ENCODE measurements at regions not wholly inside any gene's neighbourhood (a gene's known extent, or its start where the extent isn't known, plus 50 kb on each side); places are given as distances from the start of the nearest gene placed in this dataset.

DNA sequence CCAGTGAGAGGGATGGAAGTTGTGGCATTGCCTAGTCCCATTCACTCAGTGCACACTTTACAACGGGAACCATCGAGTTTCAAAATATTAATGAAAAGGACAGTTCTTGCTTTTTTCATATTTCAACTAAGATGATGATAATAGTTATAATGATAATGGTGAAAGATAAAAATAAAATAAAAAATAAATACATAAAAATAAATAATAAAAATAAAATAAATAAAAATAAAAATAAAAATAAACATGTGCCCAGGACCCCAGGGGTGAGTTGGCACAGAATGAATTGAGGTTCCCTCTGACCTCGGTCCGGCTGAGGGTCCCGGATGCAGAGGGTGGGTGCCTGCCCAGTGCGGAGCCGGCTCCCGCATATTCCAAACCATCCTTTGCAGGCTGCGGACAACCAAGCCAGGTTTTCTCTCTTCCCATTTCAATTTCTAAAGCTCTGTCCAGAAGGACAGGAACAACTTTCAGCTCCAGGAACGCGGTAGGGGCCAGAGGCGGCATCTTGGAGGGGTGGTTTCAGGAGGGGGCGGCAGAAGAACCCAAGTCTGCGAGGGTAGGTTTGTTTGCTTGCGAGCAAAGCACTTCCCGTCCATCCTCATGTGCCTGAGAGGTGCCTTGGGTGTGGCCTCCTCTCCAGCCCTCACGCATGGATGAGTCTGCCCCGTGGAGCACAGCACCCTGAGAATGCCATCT is 236.8 kb downstream of the DLL1 start:
- no peak for DNase-seq

DNA sequence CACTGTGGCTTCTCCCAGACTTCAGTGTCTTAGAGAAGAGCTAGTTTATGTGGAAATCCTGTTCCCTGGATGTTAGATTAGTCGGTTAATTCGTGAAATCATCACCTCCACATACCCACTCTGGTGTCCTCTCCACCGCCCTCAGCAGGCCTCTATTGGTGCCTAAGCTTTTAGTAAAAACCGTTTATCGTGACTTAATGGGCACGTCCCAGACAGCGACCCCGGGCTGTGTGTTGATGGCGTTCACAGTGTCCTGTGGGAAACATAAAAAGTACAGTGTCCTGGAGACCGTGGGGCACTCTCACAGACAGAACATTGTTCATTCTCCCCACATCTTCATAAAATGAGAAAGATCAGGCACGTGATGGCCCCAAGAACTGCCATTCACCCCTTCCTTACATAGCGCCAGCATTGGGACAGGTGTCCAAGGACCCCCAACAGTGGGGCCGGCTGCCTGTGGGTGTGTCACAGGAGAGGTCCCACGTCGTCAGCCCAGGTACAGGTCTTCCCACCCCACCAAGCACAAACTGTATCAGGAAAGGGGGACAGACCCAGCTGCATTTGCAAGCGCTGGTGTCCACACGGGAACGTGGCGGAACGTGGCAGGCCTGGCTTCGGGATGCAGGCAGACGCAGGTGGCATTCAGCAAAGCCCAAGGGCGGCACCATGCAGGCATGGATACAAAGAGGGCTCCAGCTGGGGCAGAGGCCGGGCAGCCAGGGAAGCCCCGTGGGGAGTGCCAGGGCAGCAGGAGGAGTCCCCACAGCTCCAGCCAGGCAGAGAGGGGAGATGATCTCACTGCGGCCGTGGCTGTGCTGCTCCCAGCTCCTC is 237.7 kb downstream of the DLL1 start:
- no peak for DNase-seq

DNA sequence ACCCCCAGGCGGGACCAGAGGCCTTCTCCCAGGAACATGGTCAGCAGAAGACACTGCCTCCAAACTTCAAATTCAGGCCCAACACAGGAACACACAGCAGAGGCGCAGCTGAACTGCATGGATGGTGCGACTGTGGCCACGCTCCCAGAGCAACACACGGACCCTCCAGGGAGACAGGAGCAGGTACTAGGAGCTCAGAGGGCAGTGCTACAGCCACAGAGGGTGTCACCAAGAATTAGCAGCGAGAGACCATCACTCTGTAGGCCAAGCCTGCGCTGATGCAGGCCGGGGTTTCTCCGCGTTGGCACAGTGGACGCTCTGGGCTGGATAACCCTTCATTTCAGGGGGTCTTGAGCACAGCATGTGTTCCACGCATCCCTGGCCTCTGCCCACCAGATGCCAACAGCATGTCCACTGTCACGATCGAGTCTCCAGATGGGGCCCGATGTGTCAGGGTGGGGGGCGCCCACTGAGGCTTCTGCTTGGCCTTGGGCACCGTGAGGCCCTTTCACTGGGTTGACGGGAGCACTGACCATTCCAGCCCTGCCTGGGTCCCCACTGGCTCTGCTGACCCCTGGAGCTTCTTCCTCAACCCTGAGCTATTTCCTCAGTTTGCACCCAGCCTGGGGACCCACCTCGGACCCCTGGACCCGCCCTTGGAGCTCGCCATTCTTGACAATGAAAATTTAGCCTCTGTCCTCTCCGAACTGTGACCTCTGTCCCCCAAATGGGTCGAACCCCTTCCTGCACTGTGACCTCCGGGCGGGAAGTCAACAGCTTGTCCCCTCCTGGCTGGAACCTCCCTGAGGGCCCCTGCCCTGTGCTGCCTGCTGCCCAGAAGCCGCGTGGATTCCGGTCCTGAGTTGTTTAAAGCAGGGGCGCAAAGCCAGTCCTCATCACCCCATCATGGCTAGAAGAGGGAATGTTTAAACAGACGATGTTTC is 239.4 kb downstream of the DLL1 start:
- DNase-seq = no peak

DNA sequence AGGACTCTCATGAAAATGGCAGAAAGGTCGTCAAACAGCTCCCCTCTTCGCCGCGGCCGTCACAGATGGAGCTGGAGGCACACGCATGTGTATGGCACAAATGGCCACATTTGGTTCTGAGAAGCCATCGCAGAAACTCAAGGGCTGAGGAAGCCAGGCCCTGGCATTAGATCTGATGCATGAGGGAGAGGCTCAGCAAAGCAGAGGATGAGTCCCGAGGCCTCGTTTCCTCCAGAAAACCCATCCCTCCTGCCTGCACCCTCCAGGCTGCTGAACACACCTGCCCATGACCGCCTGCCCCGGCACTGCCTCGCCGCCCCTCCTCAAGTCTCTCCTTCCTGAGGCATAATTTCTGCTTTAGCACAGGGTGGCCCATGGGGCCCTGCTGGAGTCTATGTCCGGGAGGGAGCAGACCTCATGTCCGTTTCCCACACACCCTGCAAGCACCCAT is 240.3 kb downstream of the DLL1 start:
- no peak for DNase-seq

DNA sequence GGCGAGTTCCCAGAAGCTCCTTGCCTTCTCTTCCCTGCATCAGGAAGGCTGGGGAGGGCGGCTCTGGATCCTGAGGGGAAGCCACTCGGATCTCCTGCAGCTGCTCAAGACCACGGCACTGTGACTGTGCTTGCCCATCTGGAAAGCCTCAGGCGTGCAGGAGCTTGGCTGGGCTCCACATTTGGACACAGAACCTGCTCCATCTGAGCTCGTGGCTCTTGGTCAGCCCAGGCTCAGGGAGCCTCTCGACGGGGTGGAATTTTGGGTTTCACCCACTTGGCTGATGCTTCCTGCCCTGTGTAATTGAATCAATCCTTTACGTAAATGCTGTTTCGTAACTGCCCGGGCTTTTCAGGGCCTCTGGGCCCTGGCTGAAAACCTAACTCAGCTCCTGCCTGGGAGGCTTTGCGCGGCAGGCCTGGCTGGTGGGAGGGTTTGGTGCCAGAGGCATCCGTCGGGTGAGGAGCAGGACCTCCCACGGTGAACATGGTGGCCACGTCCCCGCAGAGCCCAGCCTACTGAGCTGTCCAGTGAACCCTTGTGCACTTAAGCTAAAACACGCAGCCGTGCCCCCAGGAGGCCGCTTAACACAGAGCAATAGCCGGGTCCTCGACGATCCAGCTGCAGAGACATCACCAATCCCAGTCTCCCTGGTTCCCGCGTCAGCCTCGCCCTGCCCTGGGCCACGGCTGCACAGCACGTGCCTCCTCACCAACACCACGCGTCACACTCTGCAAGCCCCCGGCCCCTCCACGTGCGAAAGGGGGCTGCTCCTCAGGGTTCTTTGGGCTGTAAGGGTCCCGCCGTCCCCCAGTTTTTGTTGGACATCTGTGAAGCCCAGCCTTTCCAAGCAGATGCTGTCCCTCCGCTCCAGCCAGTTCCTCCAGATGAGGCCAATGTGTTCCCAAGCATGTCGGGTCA is 241.0 kb downstream of the DLL1 start:
- DNase-seq = no peak

DNA sequence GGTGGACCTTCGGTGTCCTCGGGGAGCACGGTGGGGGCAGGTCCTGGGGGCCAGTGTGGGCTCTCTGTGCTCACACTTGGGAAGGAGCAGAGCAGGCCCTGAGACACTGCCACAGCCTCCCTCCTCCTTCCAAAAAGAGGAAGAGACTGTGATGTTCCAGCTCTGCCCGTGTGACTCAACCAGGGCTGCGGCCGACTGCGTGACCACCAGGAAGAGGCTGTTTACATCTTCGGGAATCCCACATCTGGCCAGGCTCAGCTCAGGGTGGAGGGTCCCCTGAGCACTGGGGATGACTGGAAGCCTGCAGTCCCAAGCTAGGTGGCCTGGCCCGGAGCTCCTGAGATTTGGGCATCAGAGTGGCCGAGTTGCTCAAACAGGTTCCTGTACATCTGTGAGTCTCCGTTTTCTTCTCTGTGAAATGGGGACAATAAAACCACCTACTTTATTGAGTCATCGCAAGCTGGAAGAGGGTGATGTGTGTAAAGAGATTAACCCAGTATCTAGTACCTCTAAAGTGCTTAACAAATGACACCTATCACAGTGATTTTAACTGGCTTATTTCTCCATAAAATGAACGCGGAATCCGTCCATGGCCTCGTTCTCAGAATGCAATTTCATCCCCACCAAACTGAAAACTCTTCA is 242.1 kb downstream of the DLL1 start:
- DNase-seq = no peak

DNA sequence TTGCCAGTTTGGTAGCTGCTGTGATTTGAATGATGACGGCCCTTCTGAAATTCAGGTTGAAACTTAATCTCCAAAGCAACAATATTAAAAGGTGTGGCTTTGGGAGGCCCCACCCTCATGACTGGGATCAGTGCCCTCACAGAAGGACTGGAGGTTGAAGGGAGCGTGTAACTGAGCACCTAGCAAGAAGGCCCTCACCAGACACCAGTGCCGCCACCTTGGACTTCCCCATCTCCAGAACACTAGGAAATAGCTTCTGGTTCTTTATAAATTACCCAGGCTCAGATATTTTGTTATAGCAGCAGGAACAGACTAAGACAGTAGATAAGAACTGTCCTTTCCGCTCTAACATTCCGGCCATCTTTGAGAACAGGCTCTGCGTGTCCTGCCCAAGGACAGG is 243.1 kb downstream of the DLL1 start:
- no peak for DNase-seq

DNA sequence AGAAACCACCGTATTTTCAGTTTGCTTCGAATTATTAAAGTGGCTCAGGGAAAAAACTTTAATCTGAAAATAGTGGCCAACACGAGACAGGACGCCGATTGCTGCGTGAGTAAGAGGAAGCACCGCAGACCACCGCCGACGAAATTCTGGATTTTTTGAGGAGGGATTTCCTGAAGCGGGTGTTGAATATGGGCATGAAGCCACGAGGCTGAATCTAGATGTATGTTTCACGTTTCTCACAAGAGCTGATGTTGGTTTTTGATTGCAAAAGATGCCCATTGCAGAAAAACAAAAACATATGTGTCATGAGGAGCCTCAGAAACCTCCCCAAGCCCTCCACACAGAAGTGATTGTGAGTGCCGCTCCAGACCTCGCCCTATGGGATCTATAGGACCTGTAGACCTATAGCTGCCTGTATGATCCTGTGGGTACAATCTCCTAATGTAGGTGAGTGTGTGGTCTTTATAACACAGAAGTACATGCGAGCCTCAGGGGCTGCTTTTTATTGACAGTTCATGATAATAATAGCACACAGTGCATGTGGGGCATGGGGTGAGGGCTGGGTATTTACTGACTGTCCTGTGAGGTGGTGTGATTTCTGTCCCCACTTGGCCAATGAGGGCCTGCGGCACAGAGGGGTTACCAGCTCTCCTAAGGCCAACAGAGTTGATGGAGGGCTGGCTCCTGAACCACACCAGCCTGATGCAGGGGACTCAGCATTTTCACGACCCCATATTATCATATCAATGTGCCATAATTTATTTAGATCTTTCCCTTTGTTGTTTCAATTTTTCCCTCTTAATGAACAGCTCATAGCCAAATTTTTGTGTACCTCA is 243.9 kb downstream of the DLL1 start:
- no peak for DNase-seq

DNA sequence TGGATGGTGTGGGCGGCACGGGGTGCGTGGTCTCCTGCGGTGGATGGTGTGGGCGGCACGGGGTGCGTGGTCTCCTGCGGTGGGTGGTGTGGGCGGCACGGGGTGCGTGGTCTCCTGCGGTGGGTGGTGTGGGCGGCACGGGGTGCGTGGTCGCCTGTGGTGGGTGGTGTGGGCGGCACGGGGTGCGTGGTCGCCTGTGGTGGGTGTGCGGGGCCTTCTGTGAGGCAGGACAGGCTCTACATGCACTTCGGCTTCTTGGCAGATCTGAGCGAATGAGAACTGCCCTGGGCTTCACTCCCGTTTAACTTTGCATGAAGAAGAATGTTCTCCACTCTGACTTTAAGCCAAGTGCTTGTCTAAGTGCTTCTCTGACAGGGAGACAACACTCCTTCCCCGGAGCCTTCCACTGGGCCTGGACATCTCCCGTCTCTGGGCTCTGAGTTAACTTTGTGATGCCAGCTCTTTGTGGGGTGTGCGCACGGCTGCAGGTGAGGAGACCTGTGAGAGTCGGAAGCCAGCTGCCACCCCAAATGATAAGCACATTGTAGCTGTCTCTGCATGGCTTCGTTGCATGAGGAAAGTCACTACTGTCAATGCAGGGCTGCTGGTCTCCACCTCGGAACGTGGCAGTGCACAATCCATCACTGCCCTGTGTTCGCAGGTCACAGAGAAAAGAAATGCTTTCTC is 244.8 kb downstream of the DLL1 start:
- DNase-seq = no peak

DNA sequence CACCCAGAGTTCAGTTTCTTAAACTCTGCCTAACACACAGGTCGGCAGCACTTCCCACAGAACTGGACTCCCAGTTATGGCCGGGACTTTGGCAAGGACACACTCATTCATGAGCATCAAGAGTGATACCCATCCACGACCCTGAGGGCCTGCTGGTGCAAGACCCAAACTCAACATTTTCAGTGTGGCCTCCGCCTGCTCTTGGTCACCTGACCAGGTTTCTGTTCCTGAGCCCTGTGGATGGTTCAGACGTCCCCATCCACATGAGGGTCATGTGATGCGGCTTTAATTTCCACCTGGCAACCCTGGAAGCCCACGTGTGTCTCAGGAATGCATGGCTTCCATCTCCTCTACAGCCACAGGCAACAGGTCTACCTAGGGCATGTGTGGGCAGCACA is 245.3 kb downstream of the DLL1 start:
- DNase-seq = no peak

DNA sequence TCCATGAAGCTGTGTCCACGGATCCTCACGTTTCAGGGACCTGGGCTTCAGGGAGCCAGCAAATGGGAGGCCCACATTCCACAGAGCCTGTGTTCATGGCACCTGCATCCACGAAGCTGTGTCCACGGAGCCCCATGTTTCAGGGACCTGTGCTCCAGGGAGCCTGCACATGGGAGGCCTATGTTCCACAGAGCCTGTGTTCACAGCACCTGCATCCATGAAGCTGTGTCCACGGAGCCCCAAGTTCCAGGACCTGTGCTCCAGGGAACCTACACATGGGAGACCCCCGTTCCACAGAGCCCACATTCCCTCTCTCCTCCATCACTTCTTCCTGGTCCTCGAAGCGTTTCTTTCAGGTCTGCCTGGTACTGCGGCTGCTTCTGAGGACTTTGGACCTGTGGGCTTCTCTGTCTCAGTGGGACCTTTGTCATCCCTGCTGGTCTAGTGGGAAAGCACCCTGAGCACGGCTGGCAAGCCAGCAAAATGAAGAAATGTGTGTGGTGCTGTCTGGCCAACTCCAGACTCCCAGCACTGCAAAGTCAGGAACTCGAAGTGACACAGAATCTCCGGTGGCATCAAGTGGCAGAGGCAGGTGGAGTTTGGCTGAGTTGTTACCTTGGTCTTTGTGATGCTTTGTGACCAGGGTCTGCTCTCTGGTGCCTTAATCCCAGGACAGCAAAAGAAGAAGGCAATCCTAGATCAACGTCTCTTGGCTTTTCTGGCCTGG is 245.9 kb downstream of the DLL1 start:
- no peak for DNase-seq

DNA sequence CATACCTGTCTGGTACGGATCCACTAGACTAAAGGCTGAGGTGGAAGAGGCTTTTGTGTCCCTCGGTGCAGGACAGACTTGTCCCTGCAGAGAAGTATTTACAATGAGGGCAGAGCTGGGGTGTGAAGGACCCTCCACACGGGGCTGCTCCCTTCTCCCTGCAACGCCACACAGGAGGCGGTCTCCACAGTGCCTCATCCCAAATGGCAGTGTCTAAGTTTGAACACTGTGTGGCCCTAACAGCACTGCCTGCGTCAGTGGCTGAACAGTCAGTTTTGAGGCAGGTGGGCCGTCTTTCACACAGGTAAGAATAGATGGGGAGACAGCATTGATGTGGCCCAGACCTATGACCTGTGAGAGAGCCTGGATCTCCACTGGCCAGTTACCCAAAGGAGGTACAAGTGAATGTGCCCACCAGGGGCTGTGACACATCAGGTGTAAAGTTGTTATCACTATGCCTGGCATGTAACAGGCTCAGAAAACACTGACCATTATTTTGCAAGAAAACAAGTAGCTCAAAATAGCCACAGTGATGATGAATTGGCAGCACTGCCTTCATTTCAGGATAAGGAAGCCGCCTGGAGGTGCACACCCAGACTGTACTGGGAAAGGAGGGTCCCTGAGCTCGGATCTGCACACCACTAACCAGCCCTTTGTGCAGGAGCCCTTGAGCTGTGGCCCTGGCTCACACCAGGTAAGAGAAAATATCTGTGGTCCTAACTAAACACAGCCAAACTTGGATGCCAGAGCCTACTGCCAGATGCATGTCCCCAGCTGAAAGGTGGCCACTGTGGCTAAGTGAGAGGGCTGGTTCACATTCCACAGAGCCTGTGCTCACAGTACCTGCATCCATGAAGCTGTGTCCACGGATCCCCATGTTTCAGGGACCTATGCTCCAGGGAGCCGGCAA is 246.7 kb downstream of the DLL1 start:
- no peak for DNase-seq

DNA sequence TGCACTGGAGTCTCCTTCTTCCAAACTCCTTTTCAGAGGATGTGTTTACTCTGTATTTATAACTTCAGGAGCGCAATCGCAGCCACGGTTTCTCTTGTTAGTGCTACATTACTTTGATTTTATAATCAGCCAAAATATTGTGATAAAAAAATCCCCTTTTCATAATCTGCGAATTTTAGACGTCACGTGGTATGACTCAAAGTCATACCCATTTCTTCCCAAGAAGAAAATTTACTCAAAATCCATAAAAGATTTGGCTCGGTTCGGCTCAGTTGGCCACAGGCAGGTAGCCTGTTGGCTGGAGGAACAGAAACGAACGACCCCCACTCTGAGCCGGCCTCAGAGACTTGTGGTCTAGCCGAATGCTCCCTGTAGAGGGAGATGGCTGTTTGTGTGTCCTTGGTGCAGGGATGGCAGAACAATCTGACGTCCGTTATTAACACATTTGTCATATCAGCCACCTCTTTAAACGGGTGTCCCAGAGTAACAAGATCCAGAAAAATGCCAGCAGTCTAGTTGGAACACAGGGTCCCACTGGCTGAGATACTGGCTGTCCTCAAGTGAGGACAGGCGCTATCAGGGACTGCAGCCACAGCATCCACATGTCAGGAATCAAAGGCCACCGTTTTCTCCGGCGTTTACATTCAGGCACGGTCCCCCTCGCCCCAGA is 247.6 kb downstream of the DLL1 start:
- no peak for DNase-seq

DNA sequence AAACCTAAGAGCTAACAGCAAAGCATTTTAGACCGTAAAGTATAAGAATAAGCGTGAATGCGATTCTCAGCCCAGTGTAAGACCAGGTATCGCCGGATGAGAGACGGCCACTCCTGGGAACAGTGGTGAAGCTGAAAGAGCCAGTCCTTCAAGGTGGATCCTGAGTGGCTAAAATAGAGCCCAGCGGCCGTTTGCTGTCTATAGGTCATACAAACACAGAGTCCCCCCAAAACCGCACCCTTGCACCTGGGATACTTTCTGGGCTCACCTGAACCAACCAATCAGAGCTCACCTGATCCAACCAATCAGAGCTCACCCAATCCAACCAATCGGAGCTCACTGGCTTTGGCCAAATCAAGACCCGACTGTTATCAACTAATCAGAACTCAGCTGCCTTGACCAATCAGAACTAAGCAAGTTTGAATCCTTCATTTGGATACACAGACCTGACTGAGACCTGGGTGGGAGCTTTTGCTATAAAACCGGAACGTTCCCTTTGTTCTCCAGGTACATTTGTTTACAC is 248.2 kb downstream of the DLL1 start:
- no peak for DNase-seq

DNA sequence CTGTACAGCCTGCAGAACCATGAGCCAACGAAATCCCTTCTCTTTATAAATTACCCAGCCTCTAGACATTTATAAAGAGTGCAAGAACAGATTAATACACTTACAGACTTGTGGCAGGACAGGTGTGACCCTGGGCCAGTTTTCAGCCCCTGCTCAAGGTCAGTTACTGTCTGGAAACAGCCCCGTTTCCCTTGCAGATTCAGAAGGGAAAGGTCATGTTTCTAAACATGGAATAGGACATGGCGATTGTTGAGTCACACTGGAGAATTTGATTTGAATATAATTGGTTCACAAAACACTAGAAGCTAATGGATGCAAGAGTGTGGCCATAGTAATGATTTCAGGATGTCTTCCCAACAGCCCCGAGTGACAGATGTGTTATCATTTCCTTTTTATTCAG is 248.8 kb downstream of the DLL1 start:
- no peak for DNase-seq

DNA sequence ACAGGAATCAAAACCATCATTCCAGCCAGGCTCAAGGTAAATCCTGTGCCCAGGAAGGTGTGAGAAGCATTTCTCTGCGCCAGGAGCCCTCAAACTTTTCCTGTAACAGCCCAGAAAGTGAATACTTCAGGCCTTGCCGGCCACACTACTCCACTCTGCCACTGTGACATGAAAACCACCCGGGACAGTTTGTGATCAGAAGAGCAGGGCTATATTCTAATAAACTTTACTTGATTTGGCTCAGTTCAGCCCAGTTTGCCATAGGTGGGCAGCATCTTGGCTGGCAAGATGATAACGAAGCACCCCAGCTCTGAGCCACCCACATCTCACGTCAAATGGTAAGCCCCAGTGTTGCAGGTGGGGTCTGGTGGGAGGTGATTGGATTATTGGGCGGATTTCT is 249.4 kb downstream of the DLL1 start:
- no peak for DNase-seq

DNA sequence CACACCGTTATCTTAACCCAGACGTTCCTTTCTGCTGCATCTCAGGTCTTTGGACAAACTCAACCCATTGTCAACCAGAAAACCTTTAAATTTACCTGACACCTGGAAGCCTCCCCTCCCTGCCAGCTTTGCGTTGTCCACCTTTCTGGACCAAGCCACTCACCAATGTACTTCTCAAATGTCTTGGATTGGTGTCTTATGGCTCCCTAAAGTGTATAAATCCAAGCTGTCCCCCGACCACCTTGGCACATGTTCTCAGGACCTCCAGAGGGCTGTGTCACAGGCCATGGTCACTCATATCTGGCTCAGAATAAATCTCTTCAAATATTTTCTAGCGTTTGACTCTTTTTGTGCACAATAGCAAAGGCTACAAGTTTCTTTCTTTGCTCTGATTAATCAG is 250.0 kb downstream of the DLL1 start:
- DNase-seq = no peak

DNA sequence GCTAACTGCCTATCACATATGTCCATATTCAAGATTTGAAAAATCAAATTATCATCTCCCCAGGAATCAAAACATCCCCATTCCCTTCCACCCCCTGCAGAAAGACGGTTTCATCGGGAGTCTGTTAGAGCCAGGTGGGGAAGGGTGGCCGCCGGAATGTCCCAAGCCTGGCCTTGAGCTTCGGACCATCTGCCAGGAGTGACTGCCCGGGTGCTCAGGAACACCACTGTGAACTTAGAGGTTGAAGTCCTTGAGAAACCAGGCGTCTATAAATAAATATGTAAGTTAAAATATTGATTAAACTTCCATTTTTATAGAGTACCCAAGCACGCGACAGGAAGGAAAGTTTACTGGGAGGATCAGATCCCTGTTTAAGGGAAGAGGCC is 250.8 kb downstream of the DLL1 start:
- no peak for DNase-seq
